HepG2 (cell line): ENCODE measurements at regions not wholly inside any gene's neighbourhood (a gene's known extent, or its start where the extent isn't known, plus 50 kb on each side); places are given as distances from the start of the nearest gene placed in this dataset.

Experiments
- ATAC-seq: fragments of 200-7000 bp; cut with Tn5 transposase; 3 replicates; pipeline ENCODE4 v1.9.1; 2020; ENCODE audit warnings: mild to moderate bottlenecking, moderate library complexity
- BruUV-seq: library from RNA; stranded (reverse); fragments of 400-500 nt; replicated peaks from 2 replicates; lab custom pipeline; 2021; lab: Mats Ljungman, UMichigan
- CTCF ChIA-PET: fragments of 300-600 bp; formaldehyde crosslinking; extraction: SDS; loops from one replicate; lab custom pipeline; 2021; ENCODE audit warnings: low total read pairs, inconsistent platforms, low intra/inter-chr PET ratio; lab: Yijun Ruan, JAX
- POLR2A ChIA-PET: fragments of 350-600 bp; sonication (Branson Sonifier 250); formaldehyde crosslinking; loops from one replicate; lab custom pipeline; 2020; ENCODE audit warnings: antibody characterized with exemption, inconsistent platforms; lab: Yijun Ruan, JAX
- DNase-seq: peaks from one replicate; pipeline ENCODE4 v3.0.0-alpha.2; 2015; ENCODE audit warnings: low spot score
- FAIRE-seq: peaks from 3 replicates; lab custom pipeline; 2011; peaks lifted over from hg19 to GRCh38; lab: Jason Lieb, UNC
- H2AFZ ChIP-seq: one replicate; pipeline ENCODE4 v1.6.1; 2011; ENCODE audit warnings: low read length, inconsistent platforms
- H3K27ac ChIP-seq: fragments of 300-600 bp; 3 replicates; pipeline ENCODE4 v1.8.0; 2011; ENCODE audit warnings: mixed run types, mild to moderate bottlenecking, mixed read lengths, low read length, inconsistent platforms; ENCODE audit not compliant: insufficient read depth; ENCODE audit errors: extremely low read length
- H3K27me3 ChIP-seq, 2 experiments: fragments of 200-600 bp in 1 of 2; 2 replicates in 1 of 2; 3 replicates in 1 of 2; pipeline versions ENCODE4 v1.6.0 to v1.8.0; 2011; ENCODE audit warnings: low read length in 2 of 2, mild to moderate bottlenecking in 2 of 2, moderate library complexity in 2 of 2, inconsistent platforms in 1 of 2; ENCODE audit not compliant: insufficient read depth in 2 of 2, control insufficient read depth in 1 of 2
- H3K36me3 ChIP-seq, 2 experiments: fragments of 200-600 bp in 1 of 2; replicated peaks in 1 of 2; 2 replicates in 1 of 2; 3 replicates in 1 of 2; pipeline versions ENCODE4 v1.5.1 to v1.8.0; 2011; ENCODE audit warnings: low read length in 2 of 2, inconsistent platforms in 1 of 2; ENCODE audit not compliant: insufficient read depth in 2 of 2, control insufficient read depth in 1 of 2
- H3K4me1 ChIP-seq: 2 replicates; pipeline ENCODE4 v1.5.1; 2012; ENCODE audit warnings: low read length, inconsistent platforms; ENCODE audit not compliant: insufficient read depth
- H3K4me2 ChIP-seq: 2 replicates; pipeline ENCODE4 v1.6.0; 2011; ENCODE audit warnings: low read depth, low read length, inconsistent platforms
- H3K4me3 ChIP-seq, 3 experiments: fragments of 200-600 bp in 1 of 3; sonication (generic), shearing (Covaris generic) in 1 of 3; replicated peaks in 1 of 3; 2 replicates each; pipeline ENCODE4 v1.5.1; 2011 to 2016; ENCODE audit warnings: low read length in 3 of 3, inconsistent platforms in 2 of 3, low read depth in 2 of 3, mild to moderate bottlenecking in 2 of 3, control low read depth in 1 of 3, mixed read lengths in 1 of 3; ENCODE audit not compliant: insufficient read depth in 1 of 3
- H3K79me2 ChIP-seq: one replicate; pipeline ENCODE4 v1.6.1; 2011; ENCODE audit warnings: low read length, inconsistent platforms; ENCODE audit not compliant: insufficient read depth
- H3K9ac ChIP-seq: 2 replicates; pipeline ENCODE4 v1.6.0; 2011; ENCODE audit warnings: mild to moderate bottlenecking, low read depth, low read length, inconsistent platforms; ENCODE audit not compliant: insufficient read depth
- H3K9me3 ChIP-seq: 2 replicates; pipeline ENCODE4 v1.5.1; 2012; ENCODE audit warnings: mild to moderate bottlenecking, low read length
- H4K20me1 ChIP-seq: 2 replicates; pipeline ENCODE4 v1.6.0; 2011; ENCODE audit warnings: inconsistent platforms, mild to moderate bottlenecking, low read length, moderate library complexity; ENCODE audit not compliant: insufficient read depth
- GLI4 ChIP-seq: sonication (generic); formaldehyde crosslinking; IDR thresholded peaks from 2 replicates; pipeline ENCODE4 v1.5.1; 2020; ENCODE audit warnings: missing genetic modification reagents, mild to moderate bottlenecking, moderate library complexity, borderline replicate concordance
- KLF15 ChIP-seq: sonication (generic); formaldehyde crosslinking; IDR thresholded peaks from 2 replicates; pipeline ENCODE4 v1.8.1; 2023; ENCODE audit warnings: borderline replicate concordance, mild to moderate bottlenecking, inconsistent platforms, missing genetic modification reagents, mixed read lengths
- NFATC3 ChIP-seq: sonication (generic); formaldehyde crosslinking; IDR thresholded peaks from 2 replicates; pipeline ENCODE4 v1.5.1; 2020; ENCODE audit warnings: mild to moderate bottlenecking, missing genetic modification reagents
- NRL ChIP-seq: sonication (generic); formaldehyde crosslinking; IDR thresholded peaks from 2 replicates; pipeline ENCODE4 v1.5.0; 2020; ENCODE audit warnings: missing genetic modification reagents, mild to moderate bottlenecking, moderate library complexity, borderline replicate concordance
- PTBP1 ChIP-seq: fragments of 200-400 bp; formaldehyde crosslinking; IDR thresholded peaks from 2 replicates; pipeline ENCODE4 v1.6.1; 2018; ENCODE audit warnings: low read length, low read depth; ENCODE audit not compliant: poor library complexity, severe bottlenecking
- TEAD3 ChIP-seq: optimal IDR thresholded peaks from 2 replicates; pipeline ENCODE3; 2016; ENCODE audit warnings: borderline replicate concordance
- TMF1 ChIP-seq: sonication (generic); formaldehyde crosslinking; IDR thresholded peaks from 2 replicates; pipeline ENCODE4 v1.8.1; 2022; ENCODE audit warnings: low read depth, missing genetic modification reagents
- ZFP36 ChIP-seq: fragments of 150-350 bp; IDR thresholded peaks from 2 replicates; pipeline ENCODE4 v1.6.1; 2018; ENCODE audit warnings: borderline replicate concordance, low read length, low read depth; ENCODE audit not compliant: partially characterized antibody
- ZNF557 ChIP-seq: sonication (generic); formaldehyde crosslinking; IDR thresholded peaks from 2 replicates; pipeline ENCODE4 v1.4.0; 2020; ENCODE audit warnings: missing genetic modification reagents
- ZNF772 ChIP-seq: sonication (generic); formaldehyde crosslinking; IDR thresholded peaks from 2 replicates; pipeline ENCODE4 v1.5.0; 2020; ENCODE audit warnings: mild to moderate bottlenecking, missing genetic modification reagents
- ZNF781 ChIP-seq: sonication (generic); formaldehyde crosslinking; IDR thresholded peaks from 2 replicates; pipeline ENCODE4 v1.5.1; 2020; ENCODE audit warnings: borderline replicate concordance, mild to moderate bottlenecking, missing genetic modification reagents; ENCODE audit errors: not compliant biosample characterization
- ZNF782 ChIP-seq: sonication (generic); formaldehyde crosslinking; IDR thresholded peaks from 2 replicates; pipeline ENCODE4 v1.4.0; 2020; ENCODE audit warnings: missing genetic modification reagents, mild to moderate bottlenecking, borderline replicate concordance
- WGBS: methylation state at CpG from one replicate; pipeline ENCODE4 v1.1.6; 2017; ENCODE audit warnings: low lambda C conversion rate; 5-methylcytosine and 5-hydroxymethylcytosine counted together
- in situ Hi-C: cut with HindIII; loops from 2 replicates; pipeline ENCODE4 v1.10.0; 2017; ENCODE audit warnings: low pct_unique_long_range_greater_than_20kb; ENCODE audit not compliant: extremely low pct_ligation_motif_present
- intact Hi-C: fragments of 100-400 bp; cut with micrococcal nuclease; formaldehyde crosslinking; loops from one replicate; pipeline ENCODE4 v1.10.0; 2022; ENCODE audit not compliant: unreplicated experiment
- TF ChIP-seq, protein P1 (sequence below), 2 experiments: fragments of 450-650 bp in 1 of 2; sonication (generic) in 1 of 2; formaldehyde crosslinking; IDR thresholded peaks; 2 replicates each; pipeline versions ENCODE4 v1.5.0 to v1.8.0; 2020 to 2022; ENCODE audit warnings: mild to moderate bottlenecking in 1 of 2, missing genetic modification reagents in 1 of 2
- TF ChIP-seq, protein P2 (sequence below): sonication (generic); formaldehyde crosslinking; IDR thresholded peaks from 2 replicates; pipeline ENCODE4 v1.5.0; 2020; ENCODE audit warnings: missing genetic modification reagents
- TF ChIP-seq, protein P3 (sequence below): sonication (generic); formaldehyde crosslinking; IDR thresholded peaks from 2 replicates; pipeline ENCODE4 v1.5.0; 2020; ENCODE audit warnings: missing genetic modification reagents
- TF ChIP-seq, protein P4 (sequence below): IDR thresholded peaks from 2 replicates; pipeline ENCODE4 v1.6.1; 2016; ENCODE audit warnings: low read depth, missing genetic modification reagents, missing compliant biosample characterization

DNA sequence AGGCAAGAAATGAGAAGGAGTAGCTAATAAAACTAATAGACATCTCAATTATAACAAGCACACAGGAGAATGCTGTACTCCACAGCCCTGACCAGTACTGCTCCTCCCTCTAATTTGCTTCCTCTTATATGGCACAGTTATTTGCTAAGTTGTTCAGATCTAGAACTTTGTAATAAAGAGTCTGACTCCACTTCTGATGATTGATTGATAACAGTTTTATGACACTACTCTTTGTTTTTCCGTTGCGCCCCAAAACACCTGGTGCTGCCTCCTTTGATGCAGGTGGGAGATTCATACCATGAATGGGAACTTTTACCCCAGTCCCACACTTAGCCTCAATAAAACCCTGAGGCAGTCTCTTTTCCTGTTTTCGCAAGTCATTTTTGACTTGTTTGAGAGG, 777.7 kb downstream of the GBE1 start:
- ATAC-seq (no peak), FAIRE-seq (no peak), DNase-seq (no peak)
- H3K4me3 ChIP-seq = no peak overlapping the region
- H3K79me2 ChIP-seq = no peaks in the 10 kb centered on the region
- in situ Hi-C loops (no loop called here), intact Hi-C loops (no loop called here)
- no peak overlapping the region for H2AFZ ChIP-seq
- no TSS peak for BruUV-seq
- H3K36me3 ChIP-seq = no peaks in the 10 kb centered on the region
- TF ChIP-seq TEAD3 = no peak
- TF ChIP-seq, protein P1, sequence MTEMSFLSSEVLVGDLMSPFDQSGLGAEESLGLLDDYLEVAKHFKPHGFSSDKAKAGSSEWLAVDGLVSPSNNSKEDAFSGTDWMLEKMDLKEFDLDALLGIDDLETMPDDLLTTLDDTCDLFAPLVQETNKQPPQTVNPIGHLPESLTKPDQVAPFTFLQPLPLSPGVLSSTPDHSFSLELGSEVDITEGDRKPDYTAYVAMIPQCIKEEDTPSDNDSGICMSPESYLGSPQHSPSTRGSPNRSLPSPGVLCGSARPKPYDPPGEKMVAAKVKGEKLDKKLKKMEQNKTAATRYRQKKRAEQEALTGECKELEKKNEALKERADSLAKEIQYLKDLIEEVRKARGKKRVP (CRISPR knock-in tag; IDR thresholded peaks at IDR 0.05) = no peak
- no peak for TF ChIP-seq KLF15 (CRISPR knock-in tag)
- TF ChIP-seq, protein P2, sequence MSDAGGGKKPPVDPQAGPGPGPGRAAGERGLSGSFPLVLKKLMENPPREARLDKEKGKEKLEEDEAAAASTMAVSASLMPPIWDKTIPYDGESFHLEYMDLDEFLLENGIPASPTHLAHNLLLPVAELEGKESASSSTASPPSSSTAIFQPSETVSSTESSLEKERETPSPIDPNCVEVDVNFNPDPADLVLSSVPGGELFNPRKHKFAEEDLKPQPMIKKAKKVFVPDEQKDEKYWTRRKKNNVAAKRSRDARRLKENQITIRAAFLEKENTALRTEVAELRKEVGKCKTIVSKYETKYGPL (CRISPR knock-in tag) = no peak
- TF ChIP-seq NFATC3 (CRISPR knock-in tag) = no peak
- TF ChIP-seq ZNF772 (CRISPR knock-in tag) = no peak
- TF ChIP-seq, protein P3, sequence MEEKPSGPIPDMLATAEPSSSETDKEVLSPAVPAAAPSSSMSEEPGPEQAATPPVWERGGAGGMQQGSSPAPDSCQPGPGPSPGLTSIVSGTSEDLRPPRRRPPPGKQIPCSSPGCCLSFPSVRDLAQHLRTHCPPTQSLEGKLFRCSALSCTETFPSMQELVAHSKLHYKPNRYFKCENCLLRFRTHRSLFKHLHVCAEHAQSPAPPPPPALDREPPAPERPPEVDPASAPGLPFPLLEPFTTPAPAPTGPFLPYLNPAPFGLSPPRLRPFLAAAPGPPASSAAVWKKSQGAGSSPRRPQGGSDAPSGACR = no peak
- TF ChIP-seq NRL (CRISPR knock-in tag) = no peak
- TF ChIP-seq ZNF781 (CRISPR knock-in tag) = no peak
- no peak for TF ChIP-seq GLI4
- no peak for TF ChIP-seq TMF1 (CRISPR knock-in tag)
- TF ChIP-seq, protein P4, sequence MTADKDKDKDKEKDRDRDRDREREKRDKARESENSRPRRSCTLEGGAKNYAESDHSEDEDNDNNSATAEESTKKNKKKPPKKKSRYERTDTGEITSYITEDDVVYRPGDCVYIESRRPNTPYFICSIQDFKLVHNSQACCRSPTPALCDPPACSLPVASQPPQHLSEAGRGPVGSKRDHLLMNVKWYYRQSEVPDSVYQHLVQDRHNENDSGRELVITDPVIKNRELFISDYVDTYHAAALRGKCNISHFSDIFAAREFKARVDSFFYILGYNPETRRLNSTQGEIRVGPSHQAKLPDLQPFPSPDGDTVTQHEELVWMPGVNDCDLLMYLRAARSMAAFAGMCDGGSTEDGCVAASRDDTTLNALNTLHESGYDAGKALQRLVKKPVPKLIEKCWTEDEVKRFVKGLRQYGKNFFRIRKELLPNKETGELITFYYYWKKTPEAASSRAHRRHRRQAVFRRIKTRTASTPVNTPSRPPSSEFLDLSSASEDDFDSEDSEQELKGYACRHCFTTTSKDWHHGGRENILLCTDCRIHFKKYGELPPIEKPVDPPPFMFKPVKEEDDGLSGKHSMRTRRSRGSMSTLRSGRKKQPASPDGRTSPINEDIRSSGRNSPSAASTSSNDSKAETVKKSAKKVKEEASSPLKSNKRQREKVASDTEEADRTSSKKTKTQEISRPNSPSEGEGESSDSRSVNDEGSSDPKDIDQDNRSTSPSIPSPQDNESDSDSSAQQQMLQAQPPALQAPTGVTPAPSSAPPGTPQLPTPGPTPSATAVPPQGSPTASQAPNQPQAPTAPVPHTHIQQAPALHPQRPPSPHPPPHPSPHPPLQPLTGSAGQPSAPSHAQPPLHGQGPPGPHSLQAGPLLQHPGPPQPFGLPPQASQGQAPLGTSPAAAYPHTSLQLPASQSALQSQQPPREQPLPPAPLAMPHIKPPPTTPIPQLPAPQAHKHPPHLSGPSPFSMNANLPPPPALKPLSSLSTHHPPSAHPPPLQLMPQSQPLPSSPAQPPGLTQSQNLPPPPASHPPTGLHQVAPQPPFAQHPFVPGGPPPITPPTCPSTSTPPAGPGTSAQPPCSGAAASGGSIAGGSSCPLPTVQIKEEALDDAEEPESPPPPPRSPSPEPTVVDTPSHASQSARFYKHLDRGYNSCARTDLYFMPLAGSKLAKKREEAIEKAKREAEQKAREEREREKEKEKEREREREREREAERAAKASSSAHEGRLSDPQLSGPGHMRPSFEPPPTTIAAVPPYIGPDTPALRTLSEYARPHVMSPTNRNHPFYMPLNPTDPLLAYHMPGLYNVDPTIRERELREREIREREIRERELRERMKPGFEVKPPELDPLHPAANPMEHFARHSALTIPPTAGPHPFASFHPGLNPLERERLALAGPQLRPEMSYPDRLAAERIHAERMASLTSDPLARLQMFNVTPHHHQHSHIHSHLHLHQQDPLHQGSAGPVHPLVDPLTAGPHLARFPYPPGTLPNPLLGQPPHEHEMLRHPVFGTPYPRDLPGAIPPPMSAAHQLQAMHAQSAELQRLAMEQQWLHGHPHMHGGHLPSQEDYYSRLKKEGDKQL = no peak
- no peak for TF ChIP-seq ZNF782 (CRISPR knock-in tag)
- TF ChIP-seq ZNF557 (CRISPR knock-in tag) = no peak
- TF ChIP-seq PTBP1 = no peak
- TF ChIP-seq ZFP36 = no peak
- ChIA-PET CTCF (no interaction called here), POLR2A (no interaction called here)
- no peaks in the 10 kb centered on the region for H4K20me1 ChIP-seq
- no peaks in the 10 kb centered on the region; the same call in 1 of the 2 replicates for H3K9me3 ChIP-seq
- no peaks in the 10 kb centered on the region for H3K4me1 ChIP-seq
- no peaks in the 10 kb centered on the region for H3K27me3 ChIP-seq
- H3K9ac ChIP-seq = no peak overlapping the region
- 74% methylated on average over 3 of the region's 3 CpGs for WGBS
- H3K4me2 ChIP-seq = no peak overlapping the region
- no peak overlapping the region for H3K27ac ChIP-seq
